Heart left ventricle (tissue), 16 donors: ENCODE measurements at regions not wholly inside any gene's neighbourhood (a gene's known extent, or its start where the extent isn't known, plus 50 kb on each side); places are given as distances from the start of the nearest gene placed in this dataset.

ENCODE experiments used
- ATAC-seq, 4 donors: fragments of 200-7000 bp; cut with Tn5 transposase; one replicate each; pipeline ENCODE4 v1.9.1; 2020 to 2022; ENCODE audit warnings: moderate library complexity in 4 of 4, mild to moderate bottlenecking in 3 of 4, moderate number of reproducible peaks in 1 of 4
- DNase-seq, 5 donors: peaks; one replicate each; pipeline ENCODE4 v3.0.0-alpha.2; 2020
- H3K27ac ChIP-seq, 12 donors: fragments of 200-600 bp; sonication (generic) in 4 of 12; one replicate each; pipeline versions ENCODE4 v1.5.0 to v1.8.0; 2016 to 2022; ENCODE audit warnings: mild to moderate bottlenecking in 2 of 12
- H3K27me3 ChIP-seq, 9 donors: fragments of 200-600 bp; sonication (generic) in 2 of 9; one replicate each; pipeline versions ENCODE4 v1.5.1 to v1.8.0; 2016 to 2022; ENCODE audit warnings: mild to moderate bottlenecking in 3 of 9
- H3K36me3 ChIP-seq, 9 donors: fragments of 200-600 bp; sonication (generic) in 2 of 9; one replicate each; pipeline versions ENCODE4 v1.5.0 to v1.8.0; 2018 to 2022; ENCODE audit warnings: mild to moderate bottlenecking in 2 of 9
- H3K4me1 ChIP-seq, 12 donors: fragments of 200-600 bp; sonication (generic) in 4 of 12; one replicate each; pipeline versions ENCODE4 v1.5.0 to v1.8.0; 2016 to 2022; ENCODE audit warnings: mild to moderate bottlenecking in 3 of 12
- H3K4me3 ChIP-seq, 12 donors: fragments of 200-600 bp; sonication (generic) in 4 of 12; one replicate each; pipeline versions ENCODE4 v1.5.0 to v1.8.0; 2017 to 2022; ENCODE audit warnings: mild to moderate bottlenecking in 9 of 12, moderate library complexity in 4 of 12
- H3K9me3 ChIP-seq, 12 donors: fragments of 200-600 bp; sonication (generic) in 4 of 12; one replicate each; pipeline versions ENCODE4 v1.5.0 to v1.8.0; 2016 to 2022; ENCODE audit warnings: mild to moderate bottlenecking in 1 of 12
- CTCF ChIP-seq, 12 donors: fragments of 200-600 bp; sonication (generic) in 4 of 12; IDR thresholded peaks; one replicate each; pipeline versions ENCODE4 v1.5.0 to v1.8.0; 2018 to 2022; ENCODE audit warnings: antibody characterized with exemption in 12 of 12, mild to moderate bottlenecking in 5 of 12
- POLR2A ChIP-seq, 2 donors: fragments of 450-650 bp; IDR thresholded peaks; one replicate each; pipeline ENCODE4 v1.6.1; 2017; ENCODE audit warnings: antibody characterized with exemption in 2 of 2, mild to moderate bottlenecking in 2 of 2, moderate library complexity in 2 of 2
- WGBS, 4 donors: extraction: QIAGEN DNeasy Blood & Tissue Kit in 2 of 4; methylation state at CpG; one replicate each; pipeline versions ENCODE4 v1.1.5 to v1.1.7; 2013 to 2018; 5-methylcytosine and 5-hydroxymethylcytosine counted together
- intact Hi-C, 10 donors: fragments of 100-400 bp; cut with DNase I; formaldehyde crosslinking; loops; one replicate each; pipeline versions ENCODE4 v1.11.1 to v1.14.2; 2022
- donor health status: ischemic (EF 13 %, LVEDD 7.1; RV severe dilation, severe dysfunction).
- donor health status: healthy with polysubstance abuse.
- donor health status: DM: no; HTN: yes; CAD: no.
- donor health status: DM: no; HTN: no; CAD: no.
- donor health status: ischemic (EF 25% LVEDD 6.9; RV normal size, moderate dysfunction).
- donor health status: ischemic (EF 25% LVEDD 5.7; RV mildly dilated, moderate dysfunction).
- donor health status: healthy.
- donor health status: DM: yes; HTN: yes; CAD: no.
- donor health status: ischemic (EF 35%, LVEDD 5.7; RV mildly dilated, moderate dysfunction).
- donor health status: nonischemic (EF 11% LVEDD 7.7; RV severe dilation, severe dysfunction).
- donor health status: DM: yes; HTN: yes; CAD: no.
- donor health status: PGD.
- donor health status: ischemic (EF 29% LVEDD 5.4; RV normal size, mild dysfunction).
- donor health status: nonischemic (EF 23%, LVEDD 6.1; RV moderate dilation, normal function).

- 74 to 90% (median 78%) methylated on average over 2 of the region's 2 CpGs for WGBS, 4 donors
- Histone ChIP-seq H3K4me3 (no peak overlapping the region), H3K9me3 (peaks cover 0 to 10% (median 0%) of the 10 kb centered on the region in 12 donors), H3K36me3 (no peaks in the 10 kb centered on the region), H3K27ac (no peak overlapping the region), H3K27me3 (no peaks in the 10 kb centered on the region), H3K4me1 (no peaks in the 10 kb centered on the region)
- intact Hi-C loops, result no loop called here
- ATAC-seq (no peak), DNase-seq (no peak)
- no peak for TF ChIP-seq CTCF (IDR thresholded peaks at IDR 0.05)
- no peak for TF ChIP-seq POLR2A (IDR thresholded peaks at IDR 0.05)
Observed at GRCh38 chr2:126344493-126344892, 311.5 kb upstream of the GYPC start.

GRCh38 chr2:126345691-126346090, 310.3 kb upstream of the GYPC start:
- Histone ChIP-seq H3K36me3 (no peaks in the 10 kb centered on the region), H3K27ac (no peak overlapping the region), H3K27me3 (no peaks in the 10 kb centered on the region), H3K4me1 (no peaks in the 10 kb centered on the region), H3K4me3 (no peak overlapping the region), H3K9me3 (peaks cover 0 to 17% (median 0%) of the 10 kb centered on the region in 12 donors)
- intact Hi-C loops, result no loop called here
- WGBS, 4 donors, result 83 to 92% (median 87%) methylated on average over 1 of the region's 1 CpG
- TF ChIP-seq CTCF (IDR thresholded peaks at IDR 0.05), result no peak
- TF ChIP-seq POLR2A (IDR thresholded peaks at IDR 0.05), result no peak
- DNase-seq, result no peak
- ATAC-seq, result no peak

- Histone ChIP-seq H3K9me3 (peaks cover 0 to 9% (median under 1%) of the 10 kb centered on the region in 12 donors), H3K4me3 (no peak overlapping the region), H3K4me1 (no peaks in the 10 kb centered on the region), H3K27ac (no peak overlapping the region), H3K36me3 (no peaks in the 10 kb centered on the region), H3K27me3 (no peaks in the 10 kb centered on the region)
- intact Hi-C loops, result no loop called here
- DNase-seq (no peak), ATAC-seq (no peak)
- no peak for TF ChIP-seq CTCF (IDR thresholded peaks at IDR 0.05)
- no peak for TF ChIP-seq POLR2A (IDR thresholded peaks at IDR 0.05)
- WGBS, 4 donors, result 79 to 90% (median 82%) methylated on average over 2 of the region's 2 CpGs
Observed at GRCh38 chr2:126356631-126357030, 299.3 kb upstream of the GYPC start.

- Histone ChIP-seq H3K4me3 (no peak overlapping the region), H3K4me1 (no peaks in the 10 kb centered on the region), H3K27ac (no peak overlapping the region), H3K27me3 (no peaks in the 10 kb centered on the region), H3K9me3 (peaks cover 0 to 3% (median 0%) of the 10 kb centered on the region in 12 donors), H3K36me3 (no peaks in the 10 kb centered on the region)
- no peak for ATAC-seq
- WGBS, 4 donors, result 70 to 90% (median 82%) methylated on average over 1 of the region's 1 CpG
- intact Hi-C loops, result no loop called here
- no peak for DNase-seq
- no peak for TF ChIP-seq CTCF (IDR thresholded peaks at IDR 0.05)
- TF ChIP-seq POLR2A (IDR thresholded peaks at IDR 0.05), result no peak
Observed at GRCh38 chr2:126358122-126358521, 297.8 kb upstream of the GYPC start.
